ENCODE measurements at regions not wholly inside any gene's neighbourhood (a gene's known extent, or its start where the extent isn't known, plus 50 kb on each side); places are given as distances from the start of the nearest gene placed in this dataset.

DNA sequence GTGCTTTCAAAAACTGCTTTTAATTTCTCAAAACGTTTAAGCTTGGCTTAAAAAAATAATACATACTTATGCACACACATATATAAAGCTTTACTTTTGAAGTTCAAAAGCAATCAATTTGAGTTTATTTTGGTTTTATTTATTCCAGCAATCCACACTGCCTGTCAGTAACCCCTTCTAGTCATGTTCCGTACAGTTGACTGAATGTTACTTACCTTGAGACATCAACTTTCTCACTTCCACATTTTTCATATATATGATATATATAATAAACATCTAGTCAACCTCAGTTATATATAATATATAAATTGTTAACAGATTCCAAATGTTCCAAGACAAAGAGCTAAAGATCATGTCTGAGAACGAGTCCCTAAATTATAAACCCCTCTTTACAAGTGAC, 1137.3 kb upstream of the ZEB2 start:
- no peak for TF ChIP-seq EP300 (IDR thresholded peaks at IDR 0.05)
- TF ChIP-seq, protein P1, sequence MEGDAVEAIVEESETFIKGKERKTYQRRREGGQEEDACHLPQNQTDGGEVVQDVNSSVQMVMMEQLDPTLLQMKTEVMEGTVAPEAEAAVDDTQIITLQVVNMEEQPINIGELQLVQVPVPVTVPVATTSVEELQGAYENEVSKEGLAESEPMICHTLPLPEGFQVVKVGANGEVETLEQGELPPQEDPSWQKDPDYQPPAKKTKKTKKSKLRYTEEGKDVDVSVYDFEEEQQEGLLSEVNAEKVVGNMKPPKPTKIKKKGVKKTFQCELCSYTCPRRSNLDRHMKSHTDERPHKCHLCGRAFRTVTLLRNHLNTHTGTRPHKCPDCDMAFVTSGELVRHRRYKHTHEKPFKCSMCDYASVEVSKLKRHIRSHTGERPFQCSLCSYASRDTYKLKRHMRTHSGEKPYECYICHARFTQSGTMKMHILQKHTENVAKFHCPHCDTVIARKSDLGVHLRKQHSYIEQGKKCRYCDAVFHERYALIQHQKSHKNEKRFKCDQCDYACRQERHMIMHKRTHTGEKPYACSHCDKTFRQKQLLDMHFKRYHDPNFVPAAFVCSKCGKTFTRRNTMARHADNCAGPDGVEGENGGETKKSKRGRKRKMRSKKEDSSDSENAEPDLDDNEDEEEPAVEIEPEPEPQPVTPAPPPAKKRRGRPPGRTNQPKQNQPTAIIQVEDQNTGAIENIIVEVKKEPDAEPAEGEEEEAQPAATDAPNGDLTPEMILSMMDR (IDR thresholded peaks at IDR 0.05): no peak
